ENCODE measurements at regions not wholly inside any gene's neighbourhood (a gene's known extent, or its start where the extent isn't known, plus 50 kb on each side); places are given as distances from the start of the nearest gene placed in this dataset.

DNA sequence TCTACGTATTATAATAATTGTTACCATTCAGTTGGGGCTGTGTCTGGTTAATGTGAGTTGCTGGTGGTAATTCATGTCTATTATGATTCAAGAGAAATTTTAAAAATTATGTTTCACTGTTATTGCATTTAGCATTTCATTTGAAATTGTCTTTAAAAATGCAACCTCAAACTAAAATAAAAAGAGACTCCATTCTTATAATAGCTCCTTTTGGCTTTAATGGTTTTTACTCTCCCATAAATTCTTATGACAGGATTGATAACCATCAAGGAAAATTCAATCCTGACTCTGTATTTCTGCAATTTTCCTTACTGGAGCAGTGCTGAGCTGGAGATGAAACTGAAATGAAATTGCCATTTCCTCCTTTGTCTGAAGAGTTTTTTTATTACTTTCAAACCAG lies 262.7 kb downstream of the REEP3 start:
- TF ChIP-seq POLR2AphosphoS5 (IDR thresholded peaks at IDR 0.05; ENCODE audit: low read depth, low read length): no peak
- TF ChIP-seq POLR2A (IDR thresholded peaks at IDR 0.05; ENCODE audit: low read depth, low read length): no peak

Measured in GM12892 (cell line).